C4-2B (cell line): ENCODE measurements at regions not wholly inside any gene's neighbourhood (a gene's known extent, or its start where the extent isn't known, plus 50 kb on each side); places are given as distances from the start of the nearest gene placed in this dataset.

ENCODE experiments used
- ZFX ChIP-seq: fragments of 450-650 bp; IDR thresholded peaks from 2 replicates; pipeline ENCODE4 v1.6.1; 2017
- TF ChIP-seq, protein P1 (sequence below): fragments of 450-650 bp; conservative IDR thresholded peaks from 2 replicates; pipeline ENCODE4 v1.5.1; 2017; ENCODE audit warnings: mild to moderate bottlenecking

DNA sequence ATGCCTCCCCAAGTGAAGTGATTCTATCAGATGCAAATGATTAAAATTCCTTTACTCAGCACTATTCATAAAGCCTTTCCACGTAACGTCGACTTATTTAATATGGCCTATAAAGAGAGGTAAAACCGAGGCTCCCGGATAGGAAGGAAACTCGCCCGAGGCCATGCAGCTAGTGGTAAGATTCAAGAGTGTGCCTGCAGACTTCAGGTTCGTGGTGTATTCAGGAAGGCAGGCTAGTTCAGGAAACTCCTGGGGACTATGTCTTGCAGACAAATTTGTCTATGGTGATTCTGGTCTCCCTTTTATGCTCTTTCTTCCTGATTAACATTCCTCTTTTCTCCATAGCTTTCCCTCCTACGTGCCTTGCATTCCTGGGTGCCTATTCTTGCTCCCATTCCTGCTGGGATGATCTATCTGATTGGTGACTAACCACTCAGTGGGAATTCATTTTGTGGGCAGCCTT lies 150.7 kb downstream of the SST start:
- TF ChIP-seq, protein P1, sequence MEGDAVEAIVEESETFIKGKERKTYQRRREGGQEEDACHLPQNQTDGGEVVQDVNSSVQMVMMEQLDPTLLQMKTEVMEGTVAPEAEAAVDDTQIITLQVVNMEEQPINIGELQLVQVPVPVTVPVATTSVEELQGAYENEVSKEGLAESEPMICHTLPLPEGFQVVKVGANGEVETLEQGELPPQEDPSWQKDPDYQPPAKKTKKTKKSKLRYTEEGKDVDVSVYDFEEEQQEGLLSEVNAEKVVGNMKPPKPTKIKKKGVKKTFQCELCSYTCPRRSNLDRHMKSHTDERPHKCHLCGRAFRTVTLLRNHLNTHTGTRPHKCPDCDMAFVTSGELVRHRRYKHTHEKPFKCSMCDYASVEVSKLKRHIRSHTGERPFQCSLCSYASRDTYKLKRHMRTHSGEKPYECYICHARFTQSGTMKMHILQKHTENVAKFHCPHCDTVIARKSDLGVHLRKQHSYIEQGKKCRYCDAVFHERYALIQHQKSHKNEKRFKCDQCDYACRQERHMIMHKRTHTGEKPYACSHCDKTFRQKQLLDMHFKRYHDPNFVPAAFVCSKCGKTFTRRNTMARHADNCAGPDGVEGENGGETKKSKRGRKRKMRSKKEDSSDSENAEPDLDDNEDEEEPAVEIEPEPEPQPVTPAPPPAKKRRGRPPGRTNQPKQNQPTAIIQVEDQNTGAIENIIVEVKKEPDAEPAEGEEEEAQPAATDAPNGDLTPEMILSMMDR: no peak
- no peak for TF ChIP-seq ZFX
